AG10803 (cell line): ENCODE measurements at regions not wholly inside any gene's neighbourhood (a gene's known extent, or its start where the extent isn't known, plus 50 kb on each side); places are given as distances from the start of the nearest gene placed in this dataset.

Experiments used
- DNase-seq: peaks from one replicate; pipeline ENCODE4 v3.0.0; 2010; ENCODE audit warnings: low read depth
- H3K4me3 ChIP-seq: 2 replicates; pipeline ENCODE4 v1.5.1; 2011; ENCODE audit warnings: mild to moderate bottlenecking, low read length, control low read depth
- TF ChIP-seq, protein P1 (sequence below): conservative IDR thresholded peaks from 2 replicates; pipeline ENCODE4 v1.5.1; 2011; ENCODE audit warnings: mild to moderate bottlenecking, low read length, control low read depth, inconsistent platforms

DNA sequence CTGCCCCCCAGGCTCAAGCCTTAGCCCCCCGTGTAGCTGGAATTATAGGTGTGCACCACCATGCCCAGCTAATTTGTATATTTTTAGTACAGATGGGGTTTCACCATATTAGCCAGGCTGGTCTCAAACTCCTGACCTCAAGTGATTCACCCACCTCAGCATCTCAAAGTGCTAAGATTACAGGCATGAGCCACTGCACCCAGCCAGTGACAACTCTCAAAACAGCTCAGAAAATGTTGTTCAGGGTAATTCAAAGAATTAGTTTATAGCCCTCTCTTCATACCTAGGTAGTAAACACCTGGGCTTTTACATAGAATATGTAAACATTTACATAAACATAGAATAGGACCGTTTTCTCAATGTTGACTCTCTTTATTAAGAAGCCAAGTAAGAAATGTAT, 168.7 kb downstream of the ENC1 start:
- H3K4me3 ChIP-seq: no peak overlapping the region
- DNase-seq: no peak
- TF ChIP-seq, protein P1, sequence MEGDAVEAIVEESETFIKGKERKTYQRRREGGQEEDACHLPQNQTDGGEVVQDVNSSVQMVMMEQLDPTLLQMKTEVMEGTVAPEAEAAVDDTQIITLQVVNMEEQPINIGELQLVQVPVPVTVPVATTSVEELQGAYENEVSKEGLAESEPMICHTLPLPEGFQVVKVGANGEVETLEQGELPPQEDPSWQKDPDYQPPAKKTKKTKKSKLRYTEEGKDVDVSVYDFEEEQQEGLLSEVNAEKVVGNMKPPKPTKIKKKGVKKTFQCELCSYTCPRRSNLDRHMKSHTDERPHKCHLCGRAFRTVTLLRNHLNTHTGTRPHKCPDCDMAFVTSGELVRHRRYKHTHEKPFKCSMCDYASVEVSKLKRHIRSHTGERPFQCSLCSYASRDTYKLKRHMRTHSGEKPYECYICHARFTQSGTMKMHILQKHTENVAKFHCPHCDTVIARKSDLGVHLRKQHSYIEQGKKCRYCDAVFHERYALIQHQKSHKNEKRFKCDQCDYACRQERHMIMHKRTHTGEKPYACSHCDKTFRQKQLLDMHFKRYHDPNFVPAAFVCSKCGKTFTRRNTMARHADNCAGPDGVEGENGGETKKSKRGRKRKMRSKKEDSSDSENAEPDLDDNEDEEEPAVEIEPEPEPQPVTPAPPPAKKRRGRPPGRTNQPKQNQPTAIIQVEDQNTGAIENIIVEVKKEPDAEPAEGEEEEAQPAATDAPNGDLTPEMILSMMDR: no peak

DNA sequence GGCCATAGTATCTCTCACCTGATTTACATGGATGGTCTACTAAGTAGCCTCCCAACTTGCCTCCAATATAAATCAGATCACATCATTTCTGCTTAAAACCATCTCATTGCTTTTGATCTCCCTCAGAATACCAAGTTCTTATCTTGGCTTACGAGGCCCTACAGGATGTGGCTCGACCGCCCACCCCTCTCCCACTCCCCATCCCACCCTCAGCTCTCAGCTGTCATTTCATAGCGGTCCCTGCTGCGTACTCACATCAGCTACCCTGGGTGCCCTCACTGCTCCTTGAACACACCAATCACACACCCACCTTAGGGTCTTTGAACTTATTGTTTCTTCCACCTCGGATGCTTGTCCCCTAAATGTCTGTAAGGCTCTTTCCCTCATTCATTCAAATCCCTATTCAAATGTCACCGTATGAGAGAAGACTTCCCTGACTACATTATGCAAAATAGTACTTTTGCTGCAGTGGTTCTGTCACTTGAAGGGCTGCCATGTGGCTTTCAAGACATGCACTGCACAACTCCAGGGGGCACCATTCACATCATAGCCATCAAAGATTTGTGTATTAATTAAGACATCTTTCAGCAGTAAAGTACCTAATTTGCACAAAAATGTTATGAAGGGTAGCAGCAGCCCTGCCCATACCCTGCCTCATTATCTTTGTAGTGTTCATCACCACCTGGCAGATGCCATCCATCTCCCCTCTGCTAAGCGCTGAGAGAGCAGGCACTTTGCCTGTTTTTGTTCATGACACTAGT, 171.1 kb downstream of the ENC1 start:
- DNase-seq: no peak
- TF ChIP-seq, protein P1: no peak
- no peak overlapping the region for H3K4me3 ChIP-seq

DNA sequence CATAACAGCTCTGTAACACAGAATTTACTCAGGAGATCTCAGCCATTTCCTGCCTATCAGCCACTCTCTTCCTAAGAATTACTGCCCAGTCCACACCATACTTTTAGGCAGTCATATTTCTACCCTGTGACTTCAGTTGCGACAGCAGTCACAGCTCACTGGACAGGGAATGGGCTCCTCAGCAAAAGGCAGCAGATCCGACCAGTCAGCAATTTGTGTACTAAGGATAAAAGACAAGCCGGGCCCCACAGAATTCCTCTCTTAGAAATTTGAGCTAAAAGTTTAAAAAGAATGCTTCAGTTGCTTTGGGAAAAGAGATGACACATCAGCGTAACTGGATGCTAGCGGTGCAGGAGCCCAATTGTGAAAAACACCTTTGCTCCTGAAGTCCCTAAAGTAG, 172.1 kb downstream of the ENC1 start:
- TF ChIP-seq, protein P1: no peak
- no peak overlapping the region for H3K4me3 ChIP-seq
- no peak for DNase-seq

DNA sequence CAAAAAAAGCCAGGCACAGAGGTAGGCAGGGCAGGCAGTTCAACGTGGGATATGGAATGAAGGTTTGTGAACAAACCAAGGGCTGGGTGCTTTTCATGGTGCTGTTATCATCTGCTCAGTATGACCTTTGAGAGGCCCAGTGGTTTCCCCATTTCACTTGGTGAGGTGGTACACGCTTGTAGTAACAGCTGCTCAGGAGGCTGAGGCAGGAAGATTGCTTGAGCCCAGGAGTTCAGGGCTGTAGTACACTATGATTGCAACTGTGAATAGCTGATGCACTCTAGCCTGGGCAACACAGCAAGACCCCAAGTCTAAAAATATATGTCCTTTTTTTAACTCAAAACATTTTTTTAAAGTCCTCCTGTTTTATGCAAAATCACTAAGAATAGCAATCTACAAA, 174.8 kb downstream of the ENC1 start:
- DNase-seq: no peak
- H3K4me3 ChIP-seq: no peak overlapping the region
- TF ChIP-seq, protein P1: no peak

DNA sequence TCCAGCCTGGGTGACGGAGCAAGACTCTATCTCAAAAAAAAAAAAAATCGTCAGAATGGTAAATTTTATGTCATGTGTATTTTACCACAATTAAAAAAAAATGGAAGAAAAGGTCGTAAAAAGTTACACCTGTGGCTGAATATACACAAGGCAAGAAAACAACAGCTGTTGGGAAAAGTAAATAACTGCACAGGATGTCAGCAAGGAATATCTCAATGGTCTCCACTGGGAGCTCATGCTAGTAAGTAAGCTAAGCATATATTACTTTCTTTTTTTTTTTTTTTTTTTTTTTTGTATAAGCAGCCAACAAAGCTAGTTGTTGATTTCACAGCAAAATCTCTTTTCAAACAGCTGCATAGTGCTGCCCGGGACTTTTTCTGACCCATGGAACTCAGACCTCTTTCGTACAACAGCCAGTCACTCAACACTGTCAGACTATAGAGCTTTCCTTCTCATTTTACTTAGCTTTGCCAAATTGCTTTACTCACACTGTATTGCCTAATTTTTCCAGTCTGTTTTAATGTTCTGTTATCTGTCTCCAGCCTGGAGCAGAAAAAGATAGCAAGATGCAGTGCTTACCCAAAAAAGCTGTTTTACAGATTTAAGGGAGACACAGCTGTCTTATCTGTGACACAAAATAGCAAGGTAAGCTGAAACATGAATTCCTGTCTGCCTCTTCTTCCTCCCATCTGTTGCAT, 175.9 kb downstream of the ENC1 start:
- TF ChIP-seq, protein P1: no peak
- DNase-seq: peak; percentile 33
- H3K4me3 ChIP-seq: no peak overlapping the region

DNA sequence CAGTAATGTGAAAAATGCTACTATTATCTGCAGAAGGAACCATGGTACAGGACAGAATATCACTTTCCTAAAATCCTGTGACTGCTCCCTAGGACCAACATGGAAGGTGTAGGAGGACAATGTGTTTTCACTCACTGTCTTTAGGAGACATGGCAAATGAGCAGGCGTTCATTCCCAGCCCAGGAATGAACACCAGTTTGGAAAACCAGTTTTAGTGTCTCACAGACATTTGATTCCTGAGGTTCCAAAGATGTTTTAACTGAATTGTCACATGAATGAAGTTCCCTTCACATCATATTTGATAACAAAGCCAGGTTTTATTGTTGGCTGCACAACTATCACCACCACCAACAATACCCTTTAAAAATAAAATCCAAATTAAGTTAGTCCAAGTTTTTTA, 178.2 kb downstream of the ENC1 start:
- TF ChIP-seq, protein P1: no peak
- DNase-seq: no peak
- H3K4me3 ChIP-seq: no peak overlapping the region

DNA sequence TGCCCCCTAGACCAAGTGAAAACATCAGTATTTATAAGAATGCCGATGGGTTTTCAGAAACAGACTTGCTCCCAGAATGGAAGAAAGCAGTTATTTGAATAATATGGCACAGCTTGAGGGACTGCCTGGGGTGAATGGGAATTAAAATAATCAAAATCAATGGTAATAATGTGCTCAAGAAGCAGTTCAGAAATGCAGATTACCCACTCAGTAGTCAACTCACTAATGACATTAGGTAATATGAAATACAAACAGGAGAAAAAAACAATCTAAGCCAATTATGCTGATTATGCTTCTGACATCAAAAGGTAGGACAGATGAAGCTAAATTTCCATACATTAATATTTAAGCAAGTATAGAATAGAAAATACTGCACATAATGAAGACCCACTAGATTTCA, 179.3 kb downstream of the ENC1 start:
- DNase-seq: no peak
- no peak overlapping the region for H3K4me3 ChIP-seq
- TF ChIP-seq, protein P1: no peak
